Skeletal muscle satellite cell (primary cell): ENCODE measurements at regions not wholly inside any gene's neighbourhood (a gene's known extent, or its start where the extent isn't known, plus 50 kb on each side); places are given as distances from the start of the nearest gene placed in this dataset.

Experiments
- H3K27me3 ChIP-seq: 2 replicates; pipeline ENCODE4 v1.7.0; 2013; ENCODE audit warnings: low read length; ENCODE audit not compliant: control insufficient read depth, insufficient read depth
- H3K36me3 ChIP-seq: 2 replicates; pipeline ENCODE4 v1.7.0; 2013; ENCODE audit warnings: mild to moderate bottlenecking, control low read depth, low read length; ENCODE audit not compliant: insufficient read depth
- H3K4me1 ChIP-seq: 2 replicates; pipeline ENCODE4 v1.7.0; 2013; ENCODE audit warnings: low read length; ENCODE audit not compliant: control insufficient read depth, insufficient read depth
- H3K4me2 ChIP-seq: 2 replicates; pipeline ENCODE4 v1.7.0; 2013; ENCODE audit warnings: mild to moderate bottlenecking, low read length
- H3K4me3 ChIP-seq: 2 replicates; pipeline ENCODE4 v1.7.0; 2013; ENCODE audit warnings: low read length
- H3K9ac ChIP-seq: 2 replicates; pipeline ENCODE4 v1.7.0; 2013; ENCODE audit warnings: mild to moderate bottlenecking, low read depth, low read length, moderate library complexity
- H3K9me3 ChIP-seq: replicated peaks from 2 replicates; pipeline ENCODE4 v1.7.0; 2013; ENCODE audit warnings: mild to moderate bottlenecking, control low read depth, low read length

- Histone ChIP-seq H3K4me3 (no peak overlapping the region), H3K9ac (no peak overlapping the region), H3K36me3 (no peaks in the 10 kb centered on the region), H3K4me1 (no peaks in the 10 kb centered on the region), H3K27me3 (no peaks in the 10 kb centered on the region), H3K4me2 (no peak overlapping the region), H3K9me3 (peaks cover 8% of the 10 kb centered on the region)
Observed at GRCh38 chr10:56561336-56561735, 200.3 kb upstream of the ZWINT start.

GRCh38 chr10:56551037-56551436 lies 190.0 kb upstream of the ZWINT start:
- Histone ChIP-seq H3K9ac (no peak overlapping the region), H3K36me3 (no peaks in the 10 kb centered on the region), H3K4me1 (no peaks in the 10 kb centered on the region), H3K27me3 (no peaks in the 10 kb centered on the region), H3K4me2 (no peak overlapping the region), H3K9me3 (peaks cover 10% of the 10 kb centered on the region), H3K4me3 (no peak overlapping the region)

- peaks cover 10% of the 10 kb centered on the region for H3K9me3 ChIP-seq
- H3K4me1 ChIP-seq, result no peaks in the 10 kb centered on the region
- no peak overlapping the region for H3K9ac ChIP-seq
- no peak overlapping the region for H3K4me2 ChIP-seq
- no peaks in the 10 kb centered on the region for H3K27me3 ChIP-seq
- no peak overlapping the region for H3K4me3 ChIP-seq
- no peaks in the 10 kb centered on the region for H3K36me3 ChIP-seq
Observed at GRCh38 chr10:56547163-56547562, 186.1 kb upstream of the ZWINT start.

- Histone ChIP-seq H3K9ac (no peak overlapping the region), H3K4me2 (no peak overlapping the region), H3K4me1 (no peaks in the 10 kb centered on the region)
Observed at GRCh38 chr10:56537984-56538383, 176.9 kb upstream of the ZWINT start.

GRCh38 chr10:56522166-56522565 lies 161.1 kb upstream of the ZWINT start:
- H3K9me3 ChIP-seq, result no peaks in the 10 kb centered on the region
- H3K36me3 ChIP-seq, result no peaks in the 10 kb centered on the region
- H3K27me3 ChIP-seq, result no peaks in the 10 kb centered on the region
- no peak overlapping the region for H3K9ac ChIP-seq
- H3K4me3 ChIP-seq, result no peak overlapping the region
- no peak overlapping the region for H3K4me2 ChIP-seq
- no peaks in the 10 kb centered on the region for H3K4me1 ChIP-seq

More at GRCh38 chr10:56537984-56538383, 176.9 kb upstream of the ZWINT start:
- no peaks in the 10 kb centered on the region for H3K36me3 ChIP-seq
- H3K9me3 ChIP-seq, result no peaks in the 10 kb centered on the region
- no peak overlapping the region for H3K4me3 ChIP-seq
- no peaks in the 10 kb centered on the region for H3K27me3 ChIP-seq

- Histone ChIP-seq H3K27me3 (no peaks in the 10 kb centered on the region), H3K9ac (no peak overlapping the region), H3K4me3 (no peak overlapping the region), H3K4me1 (no peaks in the 10 kb centered on the region), H3K9me3 (no peaks in the 10 kb centered on the region), H3K4me2 (no peak overlapping the region), H3K36me3 (no peaks in the 10 kb centered on the region)
Observed at GRCh38 chr10:56508562-56508961, 147.5 kb upstream of the ZWINT start.

GRCh38 chr10:56507033-56507432 lies 146.0 kb upstream of the ZWINT start:
- Histone ChIP-seq H3K9me3 (no peaks in the 10 kb centered on the region), H3K9ac (no peak overlapping the region), H3K27me3 (no peaks in the 10 kb centered on the region), H3K4me3 (no peak overlapping the region), H3K4me1 (no peaks in the 10 kb centered on the region), H3K4me2 (no peak overlapping the region), H3K36me3 (no peaks in the 10 kb centered on the region)

- no peaks in the 10 kb centered on the region for H3K4me1 ChIP-seq
- no peak overlapping the region for H3K9ac ChIP-seq
- no peaks in the 10 kb centered on the region for H3K36me3 ChIP-seq
- H3K27me3 ChIP-seq, result no peaks in the 10 kb centered on the region
- no peak overlapping the region for H3K4me3 ChIP-seq
- H3K4me2 ChIP-seq, result no peak overlapping the region
- no peaks in the 10 kb centered on the region for H3K9me3 ChIP-seq
Observed at GRCh38 chr10:56505555-56505954, 144.5 kb upstream of the ZWINT start.

- no peak overlapping the region for H3K4me2 ChIP-seq
- peaks cover 2% of the 10 kb centered on the region for H3K9me3 ChIP-seq
- H3K27me3 ChIP-seq, result no peaks in the 10 kb centered on the region
- H3K9ac ChIP-seq, result no peak overlapping the region
- no peak overlapping the region for H3K4me3 ChIP-seq
- no peaks in the 10 kb centered on the region for H3K4me1 ChIP-seq
- no peaks in the 10 kb centered on the region for H3K36me3 ChIP-seq
Observed at GRCh38 chr10:56496186-56496486, 135.1 kb upstream of the ZWINT start.

GRCh38 chr10:56487746-56488145 lies 126.7 kb upstream of the ZWINT start:
- Histone ChIP-seq H3K9ac (no peak overlapping the region), H3K4me3 (no peak overlapping the region), H3K4me1 (no peaks in the 10 kb centered on the region), H3K27me3 (no peaks in the 10 kb centered on the region), H3K36me3 (no peaks in the 10 kb centered on the region), H3K9me3 (no peaks in the 10 kb centered on the region), H3K4me2 (no peak overlapping the region)

- no peaks in the 10 kb centered on the region for H3K4me1 ChIP-seq
- no peaks in the 10 kb centered on the region for H3K9me3 ChIP-seq
- H3K27me3 ChIP-seq, result no peaks in the 10 kb centered on the region
- no peaks in the 10 kb centered on the region for H3K36me3 ChIP-seq
- no peak overlapping the region for H3K9ac ChIP-seq
- H3K4me2 ChIP-seq, result no peak overlapping the region
- no peak overlapping the region for H3K4me3 ChIP-seq
Observed at GRCh38 chr10:56481521-56482091, 120.5 kb upstream of the ZWINT start.

GRCh38 chr10:56472978-56473377 lies 111.9 kb upstream of the ZWINT start:
- no peaks in the 10 kb centered on the region for H3K27me3 ChIP-seq

More at GRCh38 chr10:56472978-56473377, 111.9 kb upstream of the ZWINT start:
- H3K9me3 ChIP-seq, result no peaks in the 10 kb centered on the region
- H3K4me2 ChIP-seq, result no peak overlapping the region
- no peaks in the 10 kb centered on the region for H3K36me3 ChIP-seq
- H3K9ac ChIP-seq, result no peak overlapping the region
- H3K4me3 ChIP-seq, result no peak overlapping the region
- H3K4me1 ChIP-seq, result no peaks in the 10 kb centered on the region
